Naive thymus-derived CD8-positive, alpha-beta T cell (primary cell): ENCODE measurements at regions not wholly inside any gene's neighbourhood (a gene's known extent, or its start where the extent isn't known, plus 50 kb on each side); places are given as distances from the start of the nearest gene placed in this dataset.

Experiments used
- ATAC-seq, 2 donors: fragments of 150-1000 bp; cut with Tn5 transposase in 1 of 2; sonication (Bioruptor Pico), chemical (Tn5 transposase) in 1 of 2; 1 replicate in 1 of 2; 2 replicates in 1 of 2; pipeline ENCODE4 v1.10.0; 2021; ENCODE audit warnings: mild to moderate bottlenecking in 2 of 2, moderate library complexity in 2 of 2
- POLR2A ChIA-PET: fragments of 350-600 bp; sonication (Branson Sonifier 250); formaldehyde crosslinking; loops from one replicate; lab custom pipeline; 2021; ENCODE audit warnings: antibody characterized with exemption; lab: Charles Lee
- DNase-seq, 10 donors: peaks; one replicate each; pipeline versions ENCODE4 v3.0.0 to v3.0.0-alpha.2; 2020 to 2022
- H3K27ac Mint-ChIP-seq, 10 donors: one replicate each; pipeline ENCODE4 v1.8.0; 2020 to 2022; ENCODE audit warnings: mild to moderate bottlenecking in 10 of 10, mixed read lengths in 10 of 10, moderate library complexity in 4 of 10, inconsistent platforms in 1 of 10
- H3K27me3 Mint-ChIP-seq, 5 donors: one replicate each; pipeline ENCODE4 v1.8.0; 2021 to 2022; ENCODE audit warnings: mixed read lengths in 5 of 5
- H3K36me3 Mint-ChIP-seq, 3 donors: one replicate each; pipeline ENCODE4 v1.8.0; 2020 to 2022; ENCODE audit warnings: mixed read lengths in 3 of 3, mild to moderate bottlenecking in 2 of 3, inconsistent platforms in 1 of 3
- H3K4me1 Mint-ChIP-seq, 4 donors: one replicate each; pipeline ENCODE4 v1.8.0; 2021 to 2022; ENCODE audit warnings: mixed read lengths in 4 of 4
- H3K4me3 Mint-ChIP-seq, 10 donors: one replicate each; pipeline ENCODE4 v1.8.0; 2020 to 2022; ENCODE audit warnings: mild to moderate bottlenecking in 10 of 10, mixed read lengths in 10 of 10, moderate library complexity in 6 of 10, inconsistent platforms in 1 of 10
- H3K9me3 Mint-ChIP-seq, 9 donors: one replicate each; pipeline ENCODE4 v1.8.0; 2020 to 2022; ENCODE audit warnings: mixed read lengths in 9 of 9, mild to moderate bottlenecking in 3 of 9, inconsistent platforms in 1 of 9, moderate library complexity in 1 of 9

DNA sequence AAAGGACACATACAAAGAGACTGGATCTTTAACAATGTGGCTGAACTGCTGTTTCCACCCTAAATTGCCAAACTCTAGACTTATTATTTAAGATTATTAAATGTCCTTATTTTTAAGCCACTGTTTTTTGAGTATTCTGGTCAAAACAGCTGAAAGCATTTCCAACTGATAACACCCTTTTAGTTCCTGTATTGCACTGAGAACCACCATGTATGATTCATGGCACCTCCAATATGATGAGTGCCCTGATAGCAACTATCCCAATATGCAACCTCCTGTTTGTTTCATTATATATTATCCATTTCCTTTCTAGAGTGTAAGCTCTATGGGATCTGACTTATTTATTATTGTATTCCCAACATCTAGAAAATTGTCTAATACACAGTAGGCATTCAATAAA lies 269.4 kb downstream of the HHIPL2 start:
- POLR2A ChIA-PET = no interaction called here
- peaks cover 0 to 2% (median 0%) of the 10 kb centered on the region in 5 donors for H3K27me3 Mint-ChIP-seq
- H3K9me3 Mint-ChIP-seq = peaks cover 0 to 6% (median 0%) of the 10 kb centered on the region in 9 donors
- no peaks in the 10 kb centered on the region for H3K4me1 Mint-ChIP-seq
- H3K36me3 Mint-ChIP-seq = no peaks in the 10 kb centered on the region
- no peak overlapping the region for H3K27ac Mint-ChIP-seq
- no peak for ATAC-seq
- H3K4me3 Mint-ChIP-seq = no peak overlapping the region
- no peak for DNase-seq

DNA sequence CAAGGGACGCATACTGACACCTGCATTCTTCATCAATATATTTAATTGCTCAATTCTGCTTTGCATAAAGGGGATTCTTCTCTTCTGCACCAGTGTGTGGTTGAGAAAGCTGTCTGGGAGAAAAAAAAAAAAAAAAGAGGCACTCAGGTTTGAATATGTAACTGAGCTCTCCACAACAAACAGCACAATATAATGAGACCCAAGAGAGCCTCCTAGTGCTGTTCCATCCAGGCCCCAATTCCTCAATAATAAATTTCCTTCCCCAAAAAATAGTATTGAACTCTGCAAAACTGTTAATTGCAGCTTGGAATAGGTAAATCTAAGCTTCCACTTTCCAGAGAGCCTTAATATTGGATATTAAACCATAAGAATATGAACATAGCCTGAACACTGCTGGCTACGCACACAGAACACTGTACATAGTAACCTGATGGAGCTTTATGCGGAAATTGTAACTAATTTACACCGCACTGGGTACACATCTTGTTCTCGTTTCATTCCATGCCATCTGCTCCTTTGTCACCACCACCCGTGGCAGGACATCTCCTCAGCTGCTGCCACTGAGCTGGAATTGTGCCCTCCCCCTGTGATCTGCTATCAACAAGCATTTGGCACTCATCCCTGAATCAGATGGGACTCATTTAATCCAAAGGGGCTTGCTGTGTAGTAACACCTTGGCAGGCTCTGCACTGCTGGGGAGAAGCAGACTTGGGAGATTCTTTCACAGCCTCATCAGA lies 272.0 kb downstream of the HHIPL2 start:
- no peaks in the 10 kb centered on the region for H3K27me3 Mint-ChIP-seq
- H3K27ac Mint-ChIP-seq = peak overlapping the region in 2 of 10 donors; percentile 38 to 54
- ATAC-seq (no peak), DNase-seq (no peak)
- H3K4me1 Mint-ChIP-seq = no peaks in the 10 kb centered on the region
- POLR2A ChIA-PET = no interaction called here
- H3K4me3 Mint-ChIP-seq = no peak overlapping the region
- peaks cover 0 to 6% (median 0%) of the 10 kb centered on the region in 9 donors for H3K9me3 Mint-ChIP-seq
- no peaks in the 10 kb centered on the region for H3K36me3 Mint-ChIP-seq

DNA sequence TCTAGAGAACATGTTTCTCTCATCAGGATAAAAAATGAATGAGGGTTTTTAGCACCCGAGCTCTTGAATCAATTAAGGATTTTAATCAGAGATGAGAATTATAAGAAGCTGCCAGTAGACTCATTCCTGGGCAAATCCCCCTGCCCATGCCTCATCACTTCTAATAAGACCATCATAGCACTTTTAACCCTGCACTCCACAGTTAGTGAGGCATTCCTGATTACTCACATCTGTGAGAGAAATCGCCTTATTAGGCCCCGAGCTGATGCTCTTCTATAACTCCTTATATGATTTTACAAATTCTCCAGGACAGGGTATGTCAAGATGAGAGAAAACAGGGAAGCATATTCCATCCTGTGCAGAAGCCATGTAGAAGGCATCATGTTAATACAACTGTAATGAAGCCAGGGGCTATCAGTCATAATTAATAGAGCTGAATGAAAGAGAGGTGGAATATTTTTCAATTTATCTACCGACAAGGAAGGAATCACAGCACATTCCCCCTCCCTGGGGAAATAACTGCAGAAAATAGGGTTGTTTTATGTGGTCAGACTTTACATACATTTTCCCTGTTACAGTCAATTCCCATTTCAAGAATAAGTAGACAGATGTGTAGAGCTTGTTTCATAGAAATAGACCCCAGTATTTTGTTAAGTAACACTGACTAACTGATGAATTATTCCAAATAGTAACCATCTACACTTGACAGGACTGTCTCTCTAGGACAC lies 272.7 kb downstream of the HHIPL2 start:
- Mint-ChIP-seq H3K4me3 (no peak overlapping the region), H3K9me3 (peaks cover 0 to 5% (median 0%) of the 10 kb centered on the region in 9 donors), H3K36me3 (no peaks in the 10 kb centered on the region), H3K4me1 (no peaks in the 10 kb centered on the region), H3K27me3 (no peaks in the 10 kb centered on the region), H3K27ac (no peak overlapping the region)
- POLR2A ChIA-PET = no interaction called here
- no peak for ATAC-seq
- no peak for DNase-seq

DNA sequence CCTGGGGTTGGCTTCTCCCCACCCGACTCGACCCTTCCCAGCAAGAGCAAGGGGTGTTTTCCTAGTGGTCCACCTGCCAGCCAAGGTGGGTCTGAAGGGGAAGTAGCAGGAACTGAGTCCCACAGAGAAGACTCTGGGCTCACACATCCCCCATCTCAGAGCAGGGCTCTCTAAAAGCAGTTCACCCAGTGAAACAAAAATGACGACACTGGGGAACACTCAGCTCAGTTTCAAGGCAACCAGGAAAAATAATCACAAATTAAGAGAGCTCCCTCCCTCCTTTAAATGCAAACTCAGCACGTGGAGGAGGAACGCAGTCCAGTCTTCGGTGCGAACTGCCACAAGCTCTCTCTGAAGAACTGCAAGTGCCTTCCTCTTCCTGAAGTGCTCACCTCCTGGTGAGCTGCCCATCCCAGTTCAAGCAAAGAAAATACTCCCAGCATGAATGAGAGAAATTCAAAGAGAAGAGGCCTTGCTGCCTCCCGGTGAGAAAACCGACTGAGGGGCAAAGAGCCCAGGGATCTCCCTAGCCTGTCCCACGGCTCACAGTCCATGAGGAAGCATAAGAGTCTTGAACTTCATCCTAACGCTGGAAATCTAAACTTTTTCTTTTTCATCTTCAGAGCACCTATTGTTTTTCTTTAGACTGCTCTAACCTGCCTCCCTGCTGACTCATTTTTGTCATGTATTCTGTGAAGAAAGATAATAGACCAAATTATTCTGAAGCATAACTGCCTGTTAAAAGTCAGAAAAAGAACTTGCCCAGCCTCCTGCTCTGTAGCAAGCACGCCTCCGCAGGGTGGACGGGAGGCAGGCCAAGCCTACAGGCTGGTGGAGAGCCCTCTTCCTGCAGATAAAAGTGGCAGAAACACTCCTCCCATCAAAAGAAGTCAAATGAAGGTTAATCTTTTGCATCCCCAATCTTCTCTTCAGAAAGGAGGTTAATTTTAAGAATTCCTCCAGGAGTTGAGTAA lies 281.4 kb downstream of the HHIPL2 start:
- no peaks in the 10 kb centered on the region for H3K9me3 Mint-ChIP-seq
- H3K4me1 Mint-ChIP-seq = peaks cover 0 to 2% (median 0%) of the 10 kb centered on the region in 4 donors
- no peaks in the 10 kb centered on the region for H3K36me3 Mint-ChIP-seq
- H3K27me3 Mint-ChIP-seq = peaks cover 0 to 3% (median 0%) of the 10 kb centered on the region in 5 donors
- POLR2A ChIA-PET = no interaction called here
- no peak for DNase-seq
- H3K4me3 Mint-ChIP-seq = no peak overlapping the region
- ATAC-seq = no peak
- peak overlapping the region in 4 of 10 donors; percentile 6 to 51 (median 40) for H3K27ac Mint-ChIP-seq

DNA sequence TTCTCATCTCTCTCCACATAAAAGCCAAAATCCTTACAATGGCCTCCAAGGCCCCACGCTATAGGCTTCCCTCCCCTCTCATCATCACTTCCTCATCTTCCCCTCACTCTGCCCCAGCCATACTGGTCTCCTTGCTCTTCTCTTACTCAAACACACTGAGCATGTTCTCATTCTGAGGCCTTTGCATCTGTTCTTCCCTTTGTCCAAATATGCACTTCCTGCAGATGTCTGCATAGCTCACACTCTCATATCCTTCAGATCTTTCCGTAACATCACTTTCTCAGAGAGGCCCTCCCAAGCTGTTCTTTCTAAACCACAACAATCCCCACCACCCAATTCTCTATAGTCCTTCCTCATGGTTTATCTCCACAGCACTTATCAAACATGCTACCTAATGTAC lies 284.1 kb downstream of the HHIPL2 start:
- H3K36me3 Mint-ChIP-seq = peaks cover 0 to 3% (median 0%) of the 10 kb centered on the region in 3 donors
- DNase-seq (peak in 2 of 10 donors; percentile 21 to 33), ATAC-seq (peak; percentile 47 to 72)
- POLR2A ChIA-PET = no interaction called here
- H3K9me3 Mint-ChIP-seq = peaks cover 0 to 2% (median 0%) of the 10 kb centered on the region in 9 donors
- H3K4me3 Mint-ChIP-seq = no peak overlapping the region
- H3K4me1 Mint-ChIP-seq = peaks cover 0 to 2% (median 0%) of the 10 kb centered on the region in 4 donors
- H3K27ac Mint-ChIP-seq = no peak overlapping the region
- H3K27me3 Mint-ChIP-seq = peaks cover 0 to 1% (median 0%) of the 10 kb centered on the region in 5 donors

GRCh38 chr1:222257027-222257426 lies 290.9 kb downstream of the HHIPL2 start:
- peaks cover 0 to 6% (median 0%) of the 10 kb centered on the region in 9 donors for H3K9me3 Mint-ChIP-seq
- ATAC-seq (no peak), DNase-seq (no peak)
- H3K4me1 Mint-ChIP-seq = no peaks in the 10 kb centered on the region
- peaks cover 0 to 2% (median 0%) of the 10 kb centered on the region in 5 donors for H3K27me3 Mint-ChIP-seq
- H3K27ac Mint-ChIP-seq = no peak overlapping the region
- H3K36me3 Mint-ChIP-seq = peaks cover 0 to 9% (median 6%) of the 10 kb centered on the region in 3 donors
- no peak overlapping the region for H3K4me3 Mint-ChIP-seq
- POLR2A ChIA-PET = no interaction called here

DNA sequence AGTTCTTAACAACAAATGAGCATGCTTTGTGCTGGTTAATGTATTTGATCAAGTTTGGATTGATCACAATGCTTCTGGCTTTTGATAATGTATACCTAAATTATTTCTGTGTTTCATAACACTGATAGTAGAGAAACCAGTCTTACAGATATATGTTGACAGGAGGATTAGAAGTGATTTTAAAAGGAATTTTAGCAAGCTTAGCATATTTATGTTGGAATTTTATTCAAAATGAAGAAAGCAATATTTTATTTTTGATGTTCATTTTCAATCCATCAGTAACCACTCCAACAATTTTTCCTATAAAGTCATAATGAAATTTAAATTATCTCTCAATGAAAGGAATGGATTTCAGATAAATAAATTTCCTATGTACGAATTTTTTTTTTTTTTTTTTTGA lies 291.8 kb downstream of the HHIPL2 start:
- peaks cover 0 to 2% (median 0%) of the 10 kb centered on the region in 5 donors for H3K27me3 Mint-ChIP-seq
- no peak overlapping the region for H3K4me3 Mint-ChIP-seq
- DNase-seq = no peak
- POLR2A ChIA-PET = no interaction called here
- no peak for ATAC-seq
- H3K4me1 Mint-ChIP-seq = no peaks in the 10 kb centered on the region
- H3K9me3 Mint-ChIP-seq = peaks cover 0 to 7% (median 0%) of the 10 kb centered on the region in 9 donors
- H3K27ac Mint-ChIP-seq = no peak overlapping the region
- H3K36me3 Mint-ChIP-seq = peaks cover 0 to 9% (median 9%) of the 10 kb centered on the region in 3 donors

- Mint-ChIP-seq H3K4me1 (peaks cover 1 to 6% (median 3%) of the 10 kb centered on the region in 4 donors), H3K36me3 (peaks cover 0 to 9% (median 7%) of the 10 kb centered on the region in 3 donors), H3K27me3 (no peaks in the 10 kb centered on the region), H3K27ac (no peak overlapping the region), H3K4me3 (no peak overlapping the region), H3K9me3 (peaks cover 0 to 7% (median 0%) of the 10 kb centered on the region in 9 donors)
- ATAC-seq (no peak), DNase-seq (no peak)
- POLR2A ChIA-PET = no interaction called here
Measured at GRCh38 chr1:222252788-222253187, 295.1 kb downstream of the HHIPL2 start.

- no peak for ATAC-seq
- Mint-ChIP-seq H3K27ac (no peak overlapping the region), H3K9me3 (peaks cover 0 to 7% (median 0%) of the 10 kb centered on the region in 9 donors)
Measured at GRCh38 chr1:222251847-222252246, 296.1 kb downstream of the HHIPL2 start.

GRCh38 chr1:222250376-222250775 lies 297.5 kb downstream of the HHIPL2 start:
- Mint-ChIP-seq H3K4me1 (peaks cover 2 to 6% (median 3%) of the 10 kb centered on the region in 4 donors), H3K4me3 (no peak overlapping the region), H3K36me3 (peaks cover 0 to 7% (median 5%) of the 10 kb centered on the region in 3 donors), H3K27me3 (no peaks in the 10 kb centered on the region), H3K27ac (no peak overlapping the region), H3K9me3 (peaks cover 0 to 7% (median 0%) of the 10 kb centered on the region in 9 donors)
- ATAC-seq (no peak), DNase-seq (no peak)
- POLR2A ChIA-PET = no interaction called here

More at GRCh38 chr1:222251847-222252246, 296.1 kb downstream of the HHIPL2 start:
- Mint-ChIP-seq H3K4me1 (peaks cover 2 to 6% (median 3%) of the 10 kb centered on the region in 4 donors), H3K27me3 (no peaks in the 10 kb centered on the region), H3K36me3 (peaks cover 0 to 7% (median 6%) of the 10 kb centered on the region in 3 donors), H3K4me3 (no peak overlapping the region)
- POLR2A ChIA-PET = no interaction called here
- DNase-seq = no peak

GRCh38 chr1:222247811-222248310 lies 300.0 kb downstream of the HHIPL2 start:
- ATAC-seq (no peak), DNase-seq (no peak)
- Mint-ChIP-seq H3K4me1 (peaks cover 2 to 6% (median 3%) of the 10 kb centered on the region in 4 donors), H3K4me3 (no peak overlapping the region), H3K9me3 (peaks cover 0 to 7% (median 0%) of the 10 kb centered on the region in 9 donors), H3K27me3 (no peaks in the 10 kb centered on the region), H3K36me3 (peaks cover 0 to 5% (median 3%) of the 10 kb centered on the region in 3 donors), H3K27ac (peak overlapping the region in 2 of 10 donors; percentile 23 to 42)
- POLR2A ChIA-PET = no interaction called here

DNA sequence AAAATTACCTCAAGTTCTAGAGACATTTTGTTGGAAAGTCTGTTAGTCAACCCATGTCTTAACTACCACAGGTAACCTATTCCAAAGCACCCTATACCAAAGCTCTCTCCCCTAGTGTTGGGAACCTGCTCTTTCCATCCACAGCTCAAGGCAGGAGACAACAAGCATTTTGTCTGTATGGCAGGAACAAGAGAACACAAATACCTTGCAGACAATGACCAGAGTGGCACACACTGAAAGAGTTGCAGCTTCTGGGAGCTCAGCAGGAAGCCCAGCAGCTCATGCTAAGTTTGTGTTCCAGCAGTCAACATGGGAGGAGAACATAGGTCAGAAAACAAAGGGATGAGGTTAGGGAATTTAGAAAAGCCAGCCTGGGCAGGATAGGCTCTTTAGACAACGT lies 300.8 kb downstream of the HHIPL2 start:
- no peak for DNase-seq
- Mint-ChIP-seq H3K4me3 (no peak overlapping the region), H3K9me3 (peaks cover 0 to 7% (median 0%) of the 10 kb centered on the region in 9 donors), H3K36me3 (peaks cover 0 to 3% (median 0%) of the 10 kb centered on the region in 3 donors), H3K27ac (peak overlapping the region in 1 of 10 donors; percentile 13), H3K4me1 (peaks cover 2 to 6% (median 3%) of the 10 kb centered on the region in 4 donors), H3K27me3 (no peaks in the 10 kb centered on the region)
- POLR2A ChIA-PET = no interaction called here
- ATAC-seq = no peak
